Ovary (tissue), 7 donors: ENCODE measurements at regions not wholly inside any gene's neighbourhood (a gene's known extent, or its start where the extent isn't known, plus 50 kb on each side); places are given as distances from the start of the nearest gene placed in this dataset.

Experiments used
- DNase-seq, 5 donors: peaks; one replicate each; pipeline ENCODE4 v3.0.0-alpha.2; 2019 to 2020
- H3K27ac ChIP-seq, 2 donors: fragments of 200-600 bp; one replicate each; pipeline versions ENCODE4 v1.5.1 to v1.8.0; 2019 to 2022
- H3K27me3 ChIP-seq: fragments of 200-600 bp; one replicate; pipeline ENCODE4 v1.8.0; 2022
- H3K36me3 ChIP-seq: fragments of 200-600 bp; sonication (generic); one replicate; pipeline ENCODE4 v1.5.1; 2019
- H3K4me1 ChIP-seq: one replicate; pipeline ENCODE4 v1.8.1; 2013; ENCODE audit warnings: mild to moderate bottlenecking, moderate library complexity; ENCODE audit not compliant: insufficient read depth
- H3K4me3 ChIP-seq: fragments of 200-600 bp; sonication (generic); one replicate; pipeline ENCODE4 v1.5.1; 2017
- H3K9me3 ChIP-seq, 2 donors: fragments of 200-600 bp in 1 of 2; sonication (generic) in 1 of 2; one replicate each; pipeline versions ENCODE4 v1.5.1 to v1.8.1; 2013 to 2019; ENCODE audit warnings: mild to moderate bottlenecking in 1 of 2, moderate library complexity in 1 of 2
- EP300 ChIP-seq: sonication (generic); formaldehyde crosslinking; IDR thresholded peaks from one replicate; pipeline ENCODE4 v1.6.1; 2017; ENCODE audit warnings: antibody characterized with exemption
- POLR2A ChIP-seq: fragments of 450-650 bp; IDR thresholded peaks from one replicate; pipeline ENCODE4 v1.6.1; 2017; ENCODE audit warnings: antibody characterized with exemption, mild to moderate bottlenecking, moderate library complexity
- WGBS, 3 donors: extraction: QIAGEN DNeasy Blood & Tissue Kit in 1 of 3; methylation state at CpG; one replicate each; pipeline versions ENCODE4 v1.1.5 to v1.1.7; 2013 to 2017; 5-methylcytosine and 5-hydroxymethylcytosine counted together
- intact Hi-C, 4 donors: fragments of 100-400 bp; cut with DNase I; formaldehyde crosslinking; loops; one replicate each; pipeline versions ENCODE4 v1.11.0 to v1.15.1; 2022 to 2023
- TF ChIP-seq, protein P1 (sequence below), 3 donors: fragments of 450-650 bp in 2 of 3; fragments of 200-600 bp in 1 of 3; IDR thresholded peaks; one replicate each; pipeline versions ENCODE4 v1.5.1 to v1.8.0; 2016 to 2022; ENCODE audit warnings: antibody characterized with exemption in 3 of 3, mild to moderate bottlenecking in 1 of 3
- donor health status: DM: no; HTN: no; CAD: no; lungs with moderate emphysema.
- donor health status: DM: no; HTN: no; CAD: no.
- donor health status: Bipolar disorder and iron deficiency.
- donor health status: DM: no; HTN: no; CAD: no.
- donor health status: DM: yes; HTN: yes; CAD: no.

DNA sequence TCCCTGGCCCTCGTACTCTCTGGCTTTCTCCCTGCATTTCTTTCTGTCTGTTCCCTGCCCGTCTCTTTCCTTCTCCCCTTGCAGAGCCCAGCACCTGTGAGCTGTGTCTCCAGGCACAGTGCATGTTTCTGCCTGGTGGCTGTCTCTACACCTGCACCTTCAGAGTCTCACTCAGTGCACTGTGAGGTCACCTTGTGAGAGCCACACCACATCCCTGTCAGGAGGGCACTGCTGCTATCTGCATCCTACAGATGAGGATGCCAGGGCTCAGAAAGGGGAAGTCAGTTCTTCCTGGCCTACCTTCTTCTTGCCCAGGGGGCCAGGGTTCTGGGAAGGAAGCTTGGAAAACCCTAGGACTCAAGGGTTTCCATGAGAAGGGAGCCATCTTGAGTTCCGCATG lies 69.7 kb upstream of the NEURL1B start:
- TF ChIP-seq, protein P1, sequence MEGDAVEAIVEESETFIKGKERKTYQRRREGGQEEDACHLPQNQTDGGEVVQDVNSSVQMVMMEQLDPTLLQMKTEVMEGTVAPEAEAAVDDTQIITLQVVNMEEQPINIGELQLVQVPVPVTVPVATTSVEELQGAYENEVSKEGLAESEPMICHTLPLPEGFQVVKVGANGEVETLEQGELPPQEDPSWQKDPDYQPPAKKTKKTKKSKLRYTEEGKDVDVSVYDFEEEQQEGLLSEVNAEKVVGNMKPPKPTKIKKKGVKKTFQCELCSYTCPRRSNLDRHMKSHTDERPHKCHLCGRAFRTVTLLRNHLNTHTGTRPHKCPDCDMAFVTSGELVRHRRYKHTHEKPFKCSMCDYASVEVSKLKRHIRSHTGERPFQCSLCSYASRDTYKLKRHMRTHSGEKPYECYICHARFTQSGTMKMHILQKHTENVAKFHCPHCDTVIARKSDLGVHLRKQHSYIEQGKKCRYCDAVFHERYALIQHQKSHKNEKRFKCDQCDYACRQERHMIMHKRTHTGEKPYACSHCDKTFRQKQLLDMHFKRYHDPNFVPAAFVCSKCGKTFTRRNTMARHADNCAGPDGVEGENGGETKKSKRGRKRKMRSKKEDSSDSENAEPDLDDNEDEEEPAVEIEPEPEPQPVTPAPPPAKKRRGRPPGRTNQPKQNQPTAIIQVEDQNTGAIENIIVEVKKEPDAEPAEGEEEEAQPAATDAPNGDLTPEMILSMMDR (IDR thresholded peaks at IDR 0.05) = no peak
- TF ChIP-seq POLR2A = no peak
- no peak for TF ChIP-seq EP300
- Histone ChIP-seq H3K36me3 (no peaks in the 10 kb centered on the region), H3K4me1 (peaks cover 7% of the 10 kb centered on the region), H3K9me3 (no peaks in the 10 kb centered on the region), H3K27ac (no peak overlapping the region), H3K4me3 (no peak overlapping the region), H3K27me3 (no peaks in the 10 kb centered on the region)
- WGBS, 3 donors = 71 to 78% (median 74%) methylated on average over 3 of the region's 3 CpGs
- DNase-seq = no peak
- intact Hi-C loops = no loop called here

DNA sequence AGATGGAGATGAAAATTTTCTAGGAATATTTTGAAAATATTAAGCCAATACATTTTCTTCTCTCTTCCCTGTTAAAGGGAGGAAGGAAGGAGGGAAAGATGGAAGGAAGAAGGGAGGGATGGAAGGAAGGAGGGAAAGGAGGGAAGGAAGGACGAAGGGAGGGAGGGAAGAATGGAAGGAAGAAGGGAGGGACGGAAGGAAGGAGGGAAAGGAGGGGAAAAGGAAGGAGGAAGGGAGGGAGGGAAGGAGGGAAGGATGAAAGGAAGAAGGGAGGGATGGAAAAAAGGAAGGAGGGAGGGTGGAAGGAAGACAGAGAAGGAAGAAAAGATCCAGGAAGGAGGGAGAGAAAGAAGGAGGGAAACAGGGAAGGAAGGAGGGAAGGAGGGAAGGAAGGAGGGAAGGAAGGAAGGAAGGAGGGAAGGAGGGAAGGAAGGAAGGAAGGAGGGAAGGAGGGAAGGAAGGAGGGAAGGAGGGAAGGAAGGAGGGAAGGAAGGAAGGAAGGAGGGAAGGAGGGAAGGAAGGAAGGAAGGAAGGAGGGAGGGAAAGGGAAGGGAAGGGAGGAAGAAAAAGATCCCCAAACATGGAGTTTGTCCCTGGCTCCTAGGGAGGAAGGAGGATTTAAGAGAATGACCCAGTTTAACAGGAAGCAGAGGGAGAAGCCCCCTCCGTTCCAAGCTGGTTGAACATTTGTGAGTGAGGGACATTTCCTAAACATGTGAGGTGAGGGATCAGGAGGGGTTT lies 70.3 kb upstream of the NEURL1B start:
- intact Hi-C loops = no loop called here
- H3K9me3 ChIP-seq = no peaks in the 10 kb centered on the region
- TF ChIP-seq EP300 (no peak), POLR2A (no peak)
- TF ChIP-seq, protein P1 (IDR thresholded peaks at IDR 0.05) = no peak
- WGBS, 3 donors = 76 to 85% (median 77%) methylated on average over 3 of the region's 3 CpGs
- no peak overlapping the region for H3K4me3 ChIP-seq
- H3K27me3 ChIP-seq = no peaks in the 10 kb centered on the region
- H3K27ac ChIP-seq = no peak overlapping the region
- H3K4me1 ChIP-seq = peaks cover 7% of the 10 kb centered on the region
- DNase-seq = no peak
- H3K36me3 ChIP-seq = no peaks in the 10 kb centered on the region

DNA sequence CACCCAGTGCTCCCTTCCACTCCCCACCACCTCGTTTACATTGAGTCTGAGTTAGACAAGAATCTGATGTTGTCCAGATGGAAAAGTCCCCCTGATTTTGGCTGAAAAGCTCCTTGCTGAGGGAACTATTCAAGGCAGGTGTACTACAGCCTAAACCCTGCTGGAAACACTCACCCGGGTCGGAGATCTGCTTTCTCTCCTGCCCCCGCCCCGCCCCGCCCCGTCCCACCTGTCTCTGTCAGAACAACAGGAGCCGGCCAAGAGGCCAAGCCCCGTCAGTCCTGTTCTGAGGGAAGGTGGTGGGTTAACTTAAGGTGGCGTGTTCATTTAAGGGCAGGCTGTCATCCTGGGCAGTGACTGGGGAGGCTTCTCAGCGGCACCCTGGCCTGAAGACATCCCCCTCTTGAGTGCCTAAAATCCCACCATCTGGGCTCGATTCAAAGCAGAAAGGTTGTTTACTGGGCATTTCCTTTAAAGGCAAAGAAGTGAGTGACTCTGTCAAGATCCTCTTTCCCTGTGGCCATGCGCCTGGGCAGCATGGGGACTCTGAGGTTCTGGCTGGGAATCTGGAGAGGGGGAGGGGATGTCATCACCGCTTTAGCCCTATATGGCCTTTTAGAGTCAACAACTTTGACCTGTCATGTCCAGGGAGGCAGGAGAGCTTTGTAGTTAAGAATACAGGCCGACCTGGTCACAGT lies 71.1 kb upstream of the NEURL1B start:
- H3K4me1 ChIP-seq = peaks cover 3% of the 10 kb centered on the region
- H3K9me3 ChIP-seq = no peaks in the 10 kb centered on the region
- H3K27me3 ChIP-seq = no peaks in the 10 kb centered on the region
- TF ChIP-seq EP300 = no peak
- TF ChIP-seq, protein P1 (IDR thresholded peaks at IDR 0.05) = no peak
- TF ChIP-seq POLR2A = no peak
- no peak overlapping the region for H3K4me3 ChIP-seq
- intact Hi-C loops = loop anchor here in 1 of 4 donors (10.0 kb wide), 1 partner anchor 75 kb away; the partner anchor contains the start of gene NEURL1B
- WGBS, 3 donors = 67 to 70% (median 68%) methylated on average over 15 of the region's 15 CpGs
- H3K27ac ChIP-seq = no peak overlapping the region
- no peak for DNase-seq
- no peaks in the 10 kb centered on the region for H3K36me3 ChIP-seq

DNA sequence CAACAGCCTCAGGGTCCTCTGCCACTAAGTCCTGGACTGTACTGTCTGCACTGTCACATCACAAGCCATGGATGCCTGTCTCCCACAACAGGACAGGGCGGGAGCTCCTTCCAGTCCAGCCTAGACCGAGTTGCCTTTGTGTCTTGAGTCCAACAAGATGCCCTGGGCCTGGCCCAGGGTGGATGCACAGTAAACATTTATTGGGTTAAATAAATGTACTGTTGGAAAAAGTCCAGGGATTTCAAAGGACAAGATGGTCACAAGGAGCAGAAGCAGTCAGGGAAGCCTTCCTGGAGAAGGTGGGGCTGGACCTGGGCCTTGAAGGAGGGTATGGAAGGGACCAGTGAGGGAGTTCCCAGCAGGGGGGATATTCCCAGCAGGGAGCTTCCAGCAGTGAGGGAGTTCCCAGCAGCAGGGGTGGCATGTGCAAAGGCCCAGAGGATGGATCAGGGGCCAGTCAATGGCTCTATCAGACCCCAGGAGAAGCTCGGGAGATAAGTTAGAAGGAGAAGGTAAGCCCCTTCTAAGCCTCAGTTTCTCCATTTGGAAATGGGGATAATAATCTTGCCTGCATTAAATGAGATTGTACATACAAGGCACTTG lies 72.7 kb upstream of the NEURL1B start:
- Histone ChIP-seq H3K9me3 (no peaks in the 10 kb centered on the region), H3K27ac (no peak overlapping the region), H3K4me3 (no peak overlapping the region), H3K27me3 (no peaks in the 10 kb centered on the region), H3K36me3 (no peaks in the 10 kb centered on the region), H3K4me1 (no peaks in the 10 kb centered on the region)
- DNase-seq = no peak
- TF ChIP-seq EP300 = no peak
- no peak for TF ChIP-seq POLR2A
- TF ChIP-seq, protein P1 (IDR thresholded peaks at IDR 0.05) = no peak
- WGBS, 3 donors = 90 to 92% (median 91%) methylated on average over 3 of the region's 3 CpGs
- intact Hi-C loops = loop anchor here in 1 of 4 donors (10.0 kb wide), 1 partner anchor 76 kb away; the partner anchor contains the start of gene NEURL1B
